PC-3 (cell line): ENCODE measurements at regions not wholly inside any gene's neighbourhood (a gene's known extent, or its start where the extent isn't known, plus 50 kb on each side); places are given as distances from the start of the nearest gene placed in this dataset.

Source experiments
- ATAC-seq: fragments of 200-7000 bp; cut with Tn5 transposase; 2 replicates; pipeline ENCODE4 v1.9.1; 2020; ENCODE audit warnings: mild to moderate bottlenecking, moderate library complexity
- BruUV-seq: library from RNA; stranded (reverse); fragments of 400-500 nt; replicated peaks from 2 replicates; lab custom pipeline; 2021; lab: Mats Ljungman, UMichigan
- CTCF ChIA-PET: fragments of 300-600 bp; sonication (Branson Sonifier 250); formaldehyde crosslinking; loops from one replicate; lab custom pipeline; 2022; ENCODE audit warnings: antibody characterized with exemption; lab: Charles Lee
- POLR2A ChIA-PET: fragments of 300-600 bp; sonication (Branson Sonifier 250); formaldehyde crosslinking; loops from one replicate; lab custom pipeline; 2022; ENCODE audit warnings: antibody characterized with exemption; ENCODE audit not compliant: unreplicated experiment; lab: Charles Lee
- DNase-seq: peaks from one replicate; pipeline ENCODE4 v3.0.0-alpha.2; 2015
- H2AFZ ChIP-seq: fragments of 300-600 bp; sonication (generic); 2 replicates; pipeline ENCODE4 v1.6.0; 2016; ENCODE audit warnings: antibody characterized with exemption, low read length
- H3F3A ChIP-seq: fragments of 300-600 bp; sonication (generic); one replicate; pipeline ENCODE4 v1.6.0; 2017; ENCODE audit warnings: antibody characterized with exemption, low read length, control low read depth, mild to moderate bottlenecking; ENCODE audit not compliant: unreplicated experiment
- H3K27ac ChIP-seq: fragments of 300-600 bp; sonication (generic); 2 replicates; pipeline ENCODE4 v1.5.1; 2016; ENCODE audit warnings: mild to moderate bottlenecking, low read length
- H3K27me3 ChIP-seq: fragments of 300-600 bp; sonication (generic); 2 replicates; pipeline ENCODE4 v1.6.1; 2016; ENCODE audit warnings: low read length, mixed read lengths
- H3K36me3 ChIP-seq: fragments of 300-600 bp; sonication (generic); 2 replicates; pipeline ENCODE4 v1.6.1; 2016; ENCODE audit warnings: low read depth, mixed run types, low read length, mixed read lengths
- H3K4me1 ChIP-seq: fragments of 300-600 bp; sonication (generic); 2 replicates; pipeline ENCODE4 v1.5.1; 2016; ENCODE audit warnings: low read length; ENCODE audit not compliant: insufficient read depth
- H3K4me2 ChIP-seq: fragments of 300-600 bp; sonication (generic); 2 replicates; pipeline ENCODE4 v1.6.0; 2016; ENCODE audit warnings: low read length
- H3K4me3 ChIP-seq: fragments of 300-600 bp; sonication (generic); 2 replicates; pipeline ENCODE4 v1.5.1; 2016; ENCODE audit warnings: mild to moderate bottlenecking, low read length, mixed read lengths
- H3K79me2 ChIP-seq: fragments of 300-600 bp; sonication (generic); 2 replicates; pipeline ENCODE4 v1.6.1; 2017; ENCODE audit warnings: low read length, mixed read lengths
- H3K9ac ChIP-seq: fragments of 300-600 bp; sonication (generic); 2 replicates; pipeline ENCODE4 v1.6.0; 2016; ENCODE audit warnings: mild to moderate bottlenecking, low read length
- H3K9me2 ChIP-seq: fragments of 300-600 bp; sonication (generic); replicated peaks from 2 replicates; pipeline ENCODE4 v1.6.1; 2016; ENCODE audit warnings: mixed run types, low read length, mixed read lengths
- H3K9me3 ChIP-seq: fragments of 300-600 bp; sonication (generic); 2 replicates; pipeline ENCODE4 v1.6.1; 2016; ENCODE audit warnings: low read length, mixed read lengths
- H4K20me1 ChIP-seq: fragments of 300-600 bp; sonication (generic); 2 replicates; pipeline ENCODE4 v1.6.1; 2016; ENCODE audit warnings: low read length, mixed read lengths
- CTCF ChIP-seq: fragments of 300-600 bp; sonication (generic); conservative IDR thresholded peaks from 2 replicates; pipeline ENCODE4 v1.5.1; 2017; ENCODE audit warnings: antibody characterized with exemption, low read depth, mild to moderate bottlenecking, low read length
- EZH2 ChIP-seq: fragments of 300-600 bp; sonication (generic); IDR thresholded peaks from one replicate; pipeline ENCODE4 v1.6.1; 2017; ENCODE audit warnings: antibody characterized with exemption, mild to moderate bottlenecking, low read length; ENCODE audit not compliant: unreplicated experiment
- EZH2phosphoT487 ChIP-seq: fragments of 300-600 bp; sonication (generic); IDR thresholded peaks from 2 replicates; pipeline ENCODE4 v1.6.1; 2018; ENCODE audit warnings: mild to moderate bottlenecking, antibody characterized with exemption, low read length, borderline replicate concordance
- intact Hi-C: fragments of 100-400 bp; cut with micrococcal nuclease; formaldehyde crosslinking; loops from 2 replicates; pipeline ENCODE4 v1.9.0; 2023

GRCh38 chr11:57121996-57122395 lies 59.8 kb upstream of the LRRC55 start:
- no peaks in the 10 kb centered on the region for H4K20me1 ChIP-seq
- POLR2A ChIA-PET = no interaction called here
- CTCF ChIA-PET = no interaction called here
- BruUV-seq = no TSS peak
- H3K27ac ChIP-seq = no peak overlapping the region
- TF ChIP-seq EZH2phosphoT487 (no peak), CTCF (no peak), EZH2 (no peak)
- no peak overlapping the region for H2AFZ ChIP-seq
- H3K4me2 ChIP-seq = no peak overlapping the region
- H3K9me2 ChIP-seq = no peaks in the 10 kb centered on the region
- H3K36me3 ChIP-seq = no peaks in the 10 kb centered on the region
- no peak overlapping the region for H3K9ac ChIP-seq
- no peaks in the 10 kb centered on the region for H3F3A ChIP-seq
- DNase-seq (no peak), ATAC-seq (no peak)
- H3K27me3 ChIP-seq = peaks cover 37% of the 10 kb centered on the region
- H3K79me2 ChIP-seq = no peaks in the 10 kb centered on the region
- no peak overlapping the region for H3K4me3 ChIP-seq
- intact Hi-C loops = no loop called here
- peaks cover 4% of the 10 kb centered on the region; the same call in 1 of the 2 replicates for H3K4me1 ChIP-seq
- no peaks in the 10 kb centered on the region for H3K9me3 ChIP-seq

- no peaks in the 10 kb centered on the region for H3F3A ChIP-seq
- no peak overlapping the region for H2AFZ ChIP-seq
- no peak overlapping the region for H3K9ac ChIP-seq
- H3K27me3 ChIP-seq = peaks cover 51% of the 10 kb centered on the region
- no TSS peak for BruUV-seq
- intact Hi-C loops = no loop called here
- ATAC-seq (no peak), DNase-seq (no peak)
- H3K4me2 ChIP-seq = no peak overlapping the region
- H3K79me2 ChIP-seq = no peaks in the 10 kb centered on the region
- H3K4me3 ChIP-seq = no peak overlapping the region
- H3K9me3 ChIP-seq = no peaks in the 10 kb centered on the region
- H3K36me3 ChIP-seq = no peaks in the 10 kb centered on the region
- ChIA-PET CTCF (no interaction called here), POLR2A (no interaction called here)
- no peaks in the 10 kb centered on the region for H3K9me2 ChIP-seq
- H4K20me1 ChIP-seq = no peaks in the 10 kb centered on the region
- H3K4me1 ChIP-seq = peaks cover 10% of the 10 kb centered on the region; the same call in 1 of the 2 replicates
- TF ChIP-seq EZH2 (no peak), EZH2phosphoT487 (no peak)
- H3K27ac ChIP-seq = no peak overlapping the region
These were observed 58.2 kb upstream of the LRRC55 start for GRCh38 chr11:57123590-57123989.

- H3K36me3 ChIP-seq = no peaks in the 10 kb centered on the region
- no peak overlapping the region for H3K27ac ChIP-seq
- intact Hi-C loops = no loop called here
- no peaks in the 10 kb centered on the region for H3F3A ChIP-seq
- no peak overlapping the region for H2AFZ ChIP-seq
- H3K79me2 ChIP-seq = no peaks in the 10 kb centered on the region
- BruUV-seq = no TSS peak
- no peak for DNase-seq
- ChIA-PET POLR2A (interaction anchor here (0.6 kb wide), 1 partner anchor 342 kb away, joined by 7 read pairs; no protein-coding TSS in a partner anchor), CTCF (no interaction called here)
- H3K4me1 ChIP-seq = peaks cover 10% of the 10 kb centered on the region; the same call in 1 of the 2 replicates
- H3K4me3 ChIP-seq = no peak overlapping the region
- peaks cover 58% of the 10 kb centered on the region for H3K27me3 ChIP-seq
- TF ChIP-seq CTCF (no peak), EZH2phosphoT487 (no peak)
- no peak overlapping the region for H3K9ac ChIP-seq
- no peak overlapping the region for H3K4me2 ChIP-seq
- no peaks in the 10 kb centered on the region for H4K20me1 ChIP-seq
- ATAC-seq = no peak
- no peaks in the 10 kb centered on the region for H3K9me2 ChIP-seq
- H3K9me3 ChIP-seq = no peaks in the 10 kb centered on the region
These were observed 57.2 kb upstream of the LRRC55 start for GRCh38 chr11:57124505-57124904.
